HG02642 (cell line): ENCODE measurements at regions not wholly inside any gene's neighbourhood (a gene's known extent, or its start where the extent isn't known, plus 50 kb on each side); places are given as distances from the start of the nearest gene placed in this dataset.

Experiments
- ATAC-seq: cut with Tn5 transposase; IDR thresholded peaks from one replicate; pipeline ENCODE4 v1.9.1; 2021; ENCODE audit warnings: mild to moderate bottlenecking; ENCODE audit not compliant: unreplicated experiment, poor library complexity

- no peak for ATAC-seq
Observed at GRCh38 chr12:74897425-74898211, 312.0 kb downstream of the KCNC2 start.

GRCh38 chr12:74899031-74899829, 310.4 kb downstream of the KCNC2 start:
- ATAC-seq = no peak

GRCh38 chr12:74900232-74900631, 309.4 kb downstream of the KCNC2 start:
- no peak for ATAC-seq

- no peak for ATAC-seq
Observed at GRCh38 chr12:74903522-74903921, 306.1 kb downstream of the KCNC2 start.

GRCh38 chr12:74906224-74906623, 303.4 kb downstream of the KCNC2 start:
- no peak for ATAC-seq

- no peak for ATAC-seq
Observed at GRCh38 chr12:74910831-74911230, 298.8 kb downstream of the KCNC2 start.

- no peak for ATAC-seq
Observed at GRCh38 chr12:74914378-74914777, 295.3 kb downstream of the KCNC2 start.

- no peak for ATAC-seq
Observed at GRCh38 chr12:74915718-74916117, 293.9 kb downstream of the KCNC2 start.

GRCh38 chr12:74917743-74918142, 291.9 kb downstream of the KCNC2 start:
- no peak for ATAC-seq

- ATAC-seq = no peak
Observed at GRCh38 chr12:74918291-74918690, 291.3 kb downstream of the KCNC2 start.

GRCh38 chr12:74922117-74922516, 287.5 kb downstream of the KCNC2 start:
- no peak for ATAC-seq

GRCh38 chr12:74922642-74923041, 287.0 kb downstream of the KCNC2 start:
- no peak for ATAC-seq

- no peak for ATAC-seq
Observed at GRCh38 chr12:74941670-74942069, 268.0 kb downstream of the KCNC2 start.

- no peak for ATAC-seq
Observed at GRCh38 chr12:74945771-74946198, 263.9 kb downstream of the KCNC2 start.

GRCh38 chr12:74953697-74954096, 255.9 kb downstream of the KCNC2 start:
- ATAC-seq = no peak

- ATAC-seq = no peak
Observed at GRCh38 chr12:74957231-74957630, 252.4 kb downstream of the KCNC2 start.

- ATAC-seq = no peak
Observed at GRCh38 chr12:74957634-74958033, 252.0 kb downstream of the KCNC2 start.

GRCh38 chr12:74959657-74960056, 250.0 kb downstream of the KCNC2 start:
- ATAC-seq = no peak

- ATAC-seq = no peak
Observed at GRCh38 chr12:74963304-74963703, 246.3 kb downstream of the KCNC2 start.

GRCh38 chr12:74963867-74964331, 245.7 kb downstream of the KCNC2 start:
- ATAC-seq = no peak

GRCh38 chr12:74964390-74964789, 245.2 kb downstream of the KCNC2 start:
- ATAC-seq = no peak
